Mammary epithelial cell (primary cell): ENCODE measurements at regions not wholly inside any gene's neighbourhood (a gene's known extent, or its start where the extent isn't known, plus 50 kb on each side); places are given as distances from the start of the nearest gene placed in this dataset.

Experiments
- CTCF ChIP-seq, 2 donors: IDR thresholded peaks in 1 of 2; conservative IDR thresholded peaks in 1 of 2; 2 replicates each; pipeline ENCODE4 v1.5.1; 2011 to 2012; ENCODE audit warnings: inconsistent platforms in 2 of 2, low read length in 2 of 2, mild to moderate bottlenecking in 2 of 2, control low read depth in 1 of 2, low read depth in 1 of 2; ENCODE audit not compliant: insufficient read depth in 1 of 2; ENCODE audit errors: extremely low read depth in 1 of 2
- EZH2 ChIP-seq: IDR thresholded peaks from 2 replicates; pipeline ENCODE4 v1.6.1; 2012; ENCODE audit warnings: low read length, inconsistent platforms, borderline replicate concordance

GRCh38 chr3:64316971-64317370 lies 91.7 kb upstream of the PRICKLE2 start:
- TF ChIP-seq CTCF (conservative IDR thresholded peaks at IDR 0.05 in 1 of 2, IDR thresholded peaks at IDR 0.05 in 1 of 2; ENCODE audit: extremely low read depth in 1 of 2, insufficient read depth in 1 of 2, low read depth in 1 of 2, low read length in 2 of 2), result no peak
- TF ChIP-seq EZH2, result no peak
